Right lobe of liver (tissue), 4 donors: ENCODE measurements at regions not wholly inside any gene's neighbourhood (a gene's known extent, or its start where the extent isn't known, plus 50 kb on each side); places are given as distances from the start of the nearest gene placed in this dataset.

ENCODE experiments used
- POLR2A ChIP-seq: fragments of 450-650 bp; IDR thresholded peaks from one replicate; pipeline ENCODE4 v1.6.1; 2017; ENCODE audit warnings: antibody characterized with exemption, mild to moderate bottlenecking
- TF ChIP-seq, protein P1 (sequence below), 4 donors: fragments of 200-600 bp in 3 of 4; fragments of 450-650 bp in 1 of 4; IDR thresholded peaks; one replicate each; pipeline versions ENCODE4 v1.5.1 to v1.8.0; 2016 to 2022; ENCODE audit warnings: antibody characterized with exemption in 4 of 4, mild to moderate bottlenecking in 2 of 4
- donor health status: DM: no; HTN: no; CAD: no.
- donor health status: DM: no; HTN: no; CAD: no.
- donor health status: DM: no; HTN: yes; CAD: no.

DNA sequence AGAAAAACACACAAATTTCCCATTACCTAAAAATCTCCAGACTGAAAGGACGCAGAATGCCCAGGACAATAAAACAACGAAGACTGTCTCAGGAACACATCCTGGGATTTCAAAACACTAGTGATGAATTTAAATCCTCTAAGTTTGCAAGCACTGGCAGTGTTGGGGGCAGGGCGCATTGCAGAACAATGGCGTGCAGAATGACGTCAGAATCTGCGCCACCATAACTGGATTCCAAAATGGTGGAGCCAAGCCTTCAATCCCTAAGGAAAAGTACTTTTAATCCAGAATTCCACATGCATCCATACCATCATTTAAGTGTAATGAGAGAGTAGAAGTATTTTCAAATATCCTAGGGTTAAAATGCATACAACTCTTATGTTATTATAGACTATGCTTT lies 679.1 kb downstream of the TRIML1 start:
- TF ChIP-seq, protein P1, sequence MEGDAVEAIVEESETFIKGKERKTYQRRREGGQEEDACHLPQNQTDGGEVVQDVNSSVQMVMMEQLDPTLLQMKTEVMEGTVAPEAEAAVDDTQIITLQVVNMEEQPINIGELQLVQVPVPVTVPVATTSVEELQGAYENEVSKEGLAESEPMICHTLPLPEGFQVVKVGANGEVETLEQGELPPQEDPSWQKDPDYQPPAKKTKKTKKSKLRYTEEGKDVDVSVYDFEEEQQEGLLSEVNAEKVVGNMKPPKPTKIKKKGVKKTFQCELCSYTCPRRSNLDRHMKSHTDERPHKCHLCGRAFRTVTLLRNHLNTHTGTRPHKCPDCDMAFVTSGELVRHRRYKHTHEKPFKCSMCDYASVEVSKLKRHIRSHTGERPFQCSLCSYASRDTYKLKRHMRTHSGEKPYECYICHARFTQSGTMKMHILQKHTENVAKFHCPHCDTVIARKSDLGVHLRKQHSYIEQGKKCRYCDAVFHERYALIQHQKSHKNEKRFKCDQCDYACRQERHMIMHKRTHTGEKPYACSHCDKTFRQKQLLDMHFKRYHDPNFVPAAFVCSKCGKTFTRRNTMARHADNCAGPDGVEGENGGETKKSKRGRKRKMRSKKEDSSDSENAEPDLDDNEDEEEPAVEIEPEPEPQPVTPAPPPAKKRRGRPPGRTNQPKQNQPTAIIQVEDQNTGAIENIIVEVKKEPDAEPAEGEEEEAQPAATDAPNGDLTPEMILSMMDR (IDR thresholded peaks at IDR 0.05): no peak
- no peak for TF ChIP-seq POLR2A
